AG10803 (cell line): ENCODE measurements at regions not wholly inside any gene's neighbourhood (a gene's known extent, or its start where the extent isn't known, plus 50 kb on each side); places are given as distances from the start of the nearest gene placed in this dataset.
"Not testable (repeated sequence)": the region's sequence is repeated elsewhere in the genome, so short reads cannot be mapped to it uniquely, and the experiment has no call there.

Source experiments
- DNase-seq: peaks from one replicate; pipeline ENCODE4 v3.0.0; 2010; ENCODE audit warnings: low read depth
- H3K4me3 ChIP-seq: 2 replicates; pipeline ENCODE4 v1.5.1; 2011; ENCODE audit warnings: mild to moderate bottlenecking, low read length, control low read depth
- CTCF ChIP-seq: conservative IDR thresholded peaks from 2 replicates; pipeline ENCODE4 v1.5.1; 2011; ENCODE audit warnings: mild to moderate bottlenecking, low read length, control low read depth, inconsistent platforms

DNA sequence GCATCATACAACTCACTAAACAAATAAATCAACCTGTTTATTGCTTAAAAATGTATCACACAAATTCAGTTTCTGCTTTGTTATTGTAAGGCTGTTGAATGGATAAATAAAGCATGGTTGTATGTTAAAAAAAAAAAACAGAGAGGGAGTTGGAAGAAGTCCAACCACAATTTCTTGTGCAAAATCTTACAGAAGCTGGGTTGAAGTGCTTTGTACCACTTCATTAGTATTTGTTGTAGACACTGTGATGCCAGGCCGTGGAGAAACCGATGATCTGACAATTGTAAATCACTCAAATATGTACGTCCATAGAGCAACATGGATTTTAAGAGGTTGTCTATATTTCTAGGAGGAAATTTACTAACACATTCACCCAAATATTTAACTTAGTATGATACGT lies 132.6 kb upstream of the MXRA5 start:
- TF ChIP-seq CTCF = no peak
- H3K4me3 ChIP-seq = no peak overlapping the region
- DNase-seq = no peak

GRCh38 chrX:3476973-3477372 lies 130.5 kb upstream of the MXRA5 start:
- no peak for TF ChIP-seq CTCF
- DNase-seq = no peak
- H3K4me3 ChIP-seq = no peak overlapping the region

GRCh38 chrX:3470211-3470679 lies 123.8 kb upstream of the MXRA5 start:
- H3K4me3 ChIP-seq = not testable (repeated sequence)

DNA sequence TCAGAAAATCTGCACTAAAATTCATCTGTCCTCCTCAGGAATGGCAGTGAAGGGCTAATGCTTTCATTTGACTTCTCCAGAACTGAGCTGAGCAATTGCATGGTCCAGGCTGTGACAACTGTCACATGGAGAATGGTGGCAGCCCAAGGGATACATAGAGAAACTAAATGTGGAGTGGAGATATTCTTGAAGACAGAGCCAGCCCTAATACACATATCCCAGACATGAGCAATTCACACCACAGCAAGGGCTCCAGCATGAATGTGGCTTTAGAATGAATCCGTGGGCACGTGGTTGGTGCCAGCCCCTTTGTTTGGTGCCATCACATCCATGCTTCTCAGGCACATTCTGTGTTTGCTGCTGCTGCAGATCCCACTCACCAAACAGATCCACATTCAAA lies 121.6 kb upstream of the MXRA5 start:
- no peak for DNase-seq
- no peak for TF ChIP-seq CTCF
- H3K4me3 ChIP-seq = no peak overlapping the region

More at GRCh38 chrX:3470211-3470679, 123.8 kb upstream of the MXRA5 start:
- not testable (repeated sequence) for DNase-seq

DNA sequence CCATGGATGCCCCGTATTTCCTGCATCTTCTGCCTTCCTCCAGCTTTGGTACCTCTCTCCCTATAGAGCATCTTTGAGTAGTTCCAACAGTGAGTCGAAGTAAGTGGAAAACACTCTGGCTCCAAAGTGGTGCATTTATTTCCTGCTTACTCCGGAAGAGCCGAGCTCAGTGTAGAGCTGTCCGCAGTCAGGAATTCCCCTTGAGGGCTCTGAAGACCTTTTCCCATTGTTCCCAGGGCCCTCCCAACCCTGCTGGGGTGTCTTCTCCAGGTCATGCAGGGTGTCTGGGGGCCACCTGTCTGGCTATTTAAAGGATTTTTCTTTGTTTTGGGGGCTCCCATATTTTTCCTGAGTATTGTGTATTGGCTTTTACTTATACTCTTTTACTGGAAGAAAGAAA lies 118.6 kb upstream of the MXRA5 start:
- TF ChIP-seq CTCF = no peak
- DNase-seq = no peak
- no peak overlapping the region for H3K4me3 ChIP-seq

- H3K4me3 ChIP-seq = peak overlapping the region; percentile 39; the same call in 1 of the 2 replicates
- no peak for TF ChIP-seq CTCF
- peak; percentile 19 for DNase-seq
Observed at GRCh38 chrX:3462166-3462508, 115.7 kb upstream of the MXRA5 start.

- H3K4me3 ChIP-seq = peak overlapping the region; percentile 39
- DNase-seq = peak; percentile 62
- no peak for TF ChIP-seq CTCF
Observed at GRCh38 chrX:3461397-3462165, 115.1 kb upstream of the MXRA5 start.
